HEK293 (cell line): ENCODE measurements at regions not wholly inside any gene's neighbourhood (a gene's known extent, or its start where the extent isn't known, plus 50 kb on each side); places are given as distances from the start of the nearest gene placed in this dataset.

Experiments
- CTCF ChIA-PET: fragments of 350-600 bp; formaldehyde crosslinking; extraction: SDS; loops from one replicate; lab custom pipeline; 2021; ENCODE audit warnings: antibody characterized with exemption; lab: Yijun Ruan, JAX
- POLR2A ChIA-PET: fragments of 300-600 bp; formaldehyde crosslinking; extraction: SDS; loops from one replicate; lab custom pipeline; 2020; ENCODE audit warnings: antibody characterized with exemption, inconsistent platforms; lab: Yijun Ruan, JAX
- H3K27ac ChIP-seq: fragments of 200-500 bp; sonication (Bioruptor generic); 2 replicates; pipeline ENCODE4 v1.5.1; 2014; ENCODE audit warnings: low read depth, low read length, control low read depth, inconsistent platforms; ENCODE audit errors: extremely low read depth
- H3K36me3 ChIP-seq, 2 experiments: fragments of 200-500 bp in 1 of 2; sonication (Bioruptor generic) in 1 of 2; 1 replicate in 1 of 2; 2 replicates in 1 of 2; pipeline ENCODE4 v1.5.1; 2014 to 2017; ENCODE audit warnings: inconsistent platforms in 2 of 2, low read length in 2 of 2; ENCODE audit not compliant: control insufficient read depth in 2 of 2, insufficient read depth in 1 of 2
- H3K4me1 ChIP-seq: fragments of 200-500 bp; sonication (Bioruptor generic); 2 replicates; pipeline ENCODE4 v1.5.1; 2014; ENCODE audit warnings: mild to moderate bottlenecking, low read length, inconsistent platforms; ENCODE audit not compliant: control insufficient read depth, insufficient read depth
- H3K4me3 ChIP-seq: 2 replicates; pipeline ENCODE4 v1.5.1; 2011; ENCODE audit warnings: low read depth, mild to moderate bottlenecking, control low read depth, low read length, moderate library complexity
- H3K9me3 ChIP-seq: fragments of 200-500 bp; sonication (Bioruptor generic); 2 replicates; pipeline ENCODE4 v1.5.1; 2014; ENCODE audit warnings: low read depth, low read length, inconsistent platforms; ENCODE audit not compliant: control insufficient read depth, insufficient read depth
- HOXC10 ChIP-seq: sonication (generic); formaldehyde crosslinking; IDR thresholded peaks from 2 replicates; pipeline ENCODE4 v1.8.1; 2023; ENCODE audit warnings: mild to moderate bottlenecking, missing genetic modification reagents
- MEIS1 ChIP-seq: sonication (generic); formaldehyde crosslinking; IDR thresholded peaks from 2 replicates; pipeline ENCODE4 v1.8.1; 2022; ENCODE audit warnings: missing genetic modification reagents, mild to moderate bottlenecking, borderline replicate concordance
- PRDM6 ChIP-seq: fragments of 450-650 bp; formaldehyde crosslinking; IDR thresholded peaks from 2 replicates; pipeline ENCODE4 v1.5.1; 2017; ENCODE audit warnings: missing biosample characterization, missing genetic modification characterization
- SCRT1 ChIP-seq: fragments of 450-650 bp; formaldehyde crosslinking; IDR thresholded peaks from 2 replicates; pipeline ENCODE4 v1.5.1; 2016; ENCODE audit warnings: missing biosample characterization, missing genetic modification characterization, borderline replicate concordance
- SP7 ChIP-seq: fragments of 450-650 bp; formaldehyde crosslinking; IDR thresholded peaks from 2 replicates; pipeline ENCODE4 v1.5.1; 2016; ENCODE audit warnings: missing biosample characterization, missing genetic modification characterization
- TRIM28 ChIP-seq: IDR thresholded peaks from 2 replicates; pipeline ENCODE4 v1.6.1; 2011; ENCODE audit warnings: low read length, control low read depth, borderline replicate concordance
- ZBTB44 ChIP-seq: fragments of 450-650 bp; IDR thresholded peaks from 2 replicates; pipeline ENCODE4 v1.5.1; 2018; ENCODE audit warnings: missing biosample characterization, mild to moderate bottlenecking, missing genetic modification characterization
- ZBTB8A ChIP-seq: fragments of 450-650 bp; formaldehyde crosslinking; IDR thresholded peaks from 2 replicates; pipeline ENCODE4 v1.5.1; 2016; ENCODE audit warnings: missing biosample characterization, missing genetic modification characterization
- ZNF140 ChIP-seq: fragments of 450-650 bp; formaldehyde crosslinking; IDR thresholded peaks from 2 replicates; pipeline ENCODE4 v1.5.1; 2016; ENCODE audit warnings: missing biosample characterization, missing genetic modification characterization
- ZNF157 ChIP-seq: fragments of 450-650 bp; formaldehyde crosslinking; IDR thresholded peaks from 2 replicates; pipeline ENCODE4 v1.5.1; 2016; ENCODE audit warnings: missing biosample characterization, missing genetic modification characterization
- ZNF169 ChIP-seq: fragments of 450-650 bp; formaldehyde crosslinking; IDR thresholded peaks from 2 replicates; pipeline ENCODE4 v1.5.1; 2016; ENCODE audit warnings: missing biosample characterization, missing genetic modification characterization
- ZNF174 ChIP-seq: fragments of 450-650 bp; formaldehyde crosslinking; IDR thresholded peaks from 2 replicates; pipeline ENCODE4 v1.5.0; 2017; ENCODE audit warnings: missing biosample characterization, mild to moderate bottlenecking, missing genetic modification characterization
- ZNF398 ChIP-seq: fragments of 450-650 bp; formaldehyde crosslinking; IDR thresholded peaks from 2 replicates; pipeline ENCODE4 v1.5.1; 2017; ENCODE audit warnings: missing biosample characterization, missing genetic modification characterization
- ZNF423 ChIP-seq: fragments of 450-650 bp; formaldehyde crosslinking; IDR thresholded peaks from 2 replicates; pipeline ENCODE4 v1.5.1; 2016; ENCODE audit warnings: missing biosample characterization, missing genetic modification characterization
- ZNF488 ChIP-seq: fragments of 450-650 bp; formaldehyde crosslinking; IDR thresholded peaks from 2 replicates; pipeline ENCODE4 v1.5.1; 2016; ENCODE audit warnings: missing biosample characterization, missing genetic modification characterization
- ZNF548 ChIP-seq: fragments of 450-650 bp; formaldehyde crosslinking; IDR thresholded peaks from 2 replicates; pipeline ENCODE4 v1.5.1; 2016; ENCODE audit warnings: missing biosample characterization, missing genetic modification characterization
- ZNF600 ChIP-seq: fragments of 450-650 bp; formaldehyde crosslinking; IDR thresholded peaks from 2 replicates; pipeline ENCODE4 v1.5.1; 2016; ENCODE audit warnings: missing biosample characterization, missing genetic modification characterization
- ZNF707 ChIP-seq: fragments of 450-650 bp; formaldehyde crosslinking; IDR thresholded peaks from 2 replicates; pipeline ENCODE4 v1.5.1; 2016; ENCODE audit warnings: missing biosample characterization, missing genetic modification characterization
- ZNF792 ChIP-seq: fragments of 450-650 bp; formaldehyde crosslinking; IDR thresholded peaks from 2 replicates; pipeline ENCODE4 v1.5.1; 2016; ENCODE audit warnings: missing biosample characterization, missing genetic modification characterization
- TF ChIP-seq, protein P1 (sequence below): fragments of 450-650 bp; formaldehyde crosslinking; IDR thresholded peaks from 2 replicates; pipeline ENCODE4 v1.5.1; 2017; ENCODE audit warnings: missing biosample characterization, missing genetic modification characterization
- TF ChIP-seq, protein P2 (sequence below): fragments of 450-650 bp; formaldehyde crosslinking; IDR thresholded peaks from 2 replicates; pipeline ENCODE4 v1.5.1; 2016; ENCODE audit warnings: missing biosample characterization, missing genetic modification characterization
- TF ChIP-seq, protein P3 (sequence below): IDR thresholded peaks from 2 replicates; pipeline ENCODE4 v1.6.1; 2011; ENCODE audit warnings: mild to moderate bottlenecking, low read depth, low read length, borderline replicate concordance
- TF ChIP-seq, protein P4 (sequence below): fragments of 450-650 bp; formaldehyde crosslinking; IDR thresholded peaks from 2 replicates; pipeline ENCODE4 v1.5.1; 2016; ENCODE audit warnings: missing biosample characterization, missing genetic modification characterization

DNA sequence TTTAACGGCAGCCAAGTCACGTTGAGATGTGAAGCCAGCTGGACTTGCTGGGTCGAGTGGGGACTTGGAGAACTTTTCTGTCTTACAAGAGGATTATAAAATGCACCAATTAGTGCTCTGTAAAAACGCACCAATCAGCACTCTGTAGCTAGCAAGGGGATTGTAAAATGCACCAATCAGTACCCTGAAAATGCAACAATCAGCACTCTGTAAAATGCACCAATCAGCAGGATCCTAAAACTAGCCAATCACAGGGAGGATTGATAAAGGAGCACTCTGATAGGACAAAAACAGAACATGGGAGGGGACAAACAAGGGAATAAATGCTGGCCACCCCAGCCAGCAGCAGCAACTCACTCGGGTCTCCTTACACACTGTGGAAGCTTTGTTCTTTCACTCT lies 337.6 kb upstream of the SLITRK5 start:
- ChIA-PET CTCF (no interaction called here), POLR2A (no interaction called here)
- no peaks in the 10 kb centered on the region for H3K36me3 ChIP-seq
- no peaks in the 10 kb centered on the region for H3K4me1 ChIP-seq
- no peaks in the 10 kb centered on the region for H3K9me3 ChIP-seq
- H3K4me3 ChIP-seq = no peak overlapping the region
- no peak for TF ChIP-seq SCRT1
- no peak for TF ChIP-seq ZNF792 (tag by site-specific recombination)
- no peak for TF ChIP-seq ZNF488 (tag by site-specific recombination)
- no peak for TF ChIP-seq ZBTB8A (tag by site-specific recombination)
- no peak for TF ChIP-seq SP7 (tag by site-specific recombination)
- TF ChIP-seq ZNF398 (tag by site-specific recombination) = no peak
- no peak for TF ChIP-seq ZNF548 (tag by site-specific recombination)
- TF ChIP-seq ZNF140 (tag by site-specific recombination) = no peak
- TF ChIP-seq TRIM28 = no peak
- TF ChIP-seq MEIS1 = no peak
- TF ChIP-seq PRDM6 (tag by site-specific recombination) = no peak
- TF ChIP-seq HOXC10 = no peak
- TF ChIP-seq ZNF174 = no peak
- H3K27ac ChIP-seq = no peak overlapping the region

GRCh38 chr13:87334176-87334575 lies 337.0 kb upstream of the SLITRK5 start:
- Histone ChIP-seq H3K36me3 (no peaks in the 10 kb centered on the region), H3K4me3 (no peak overlapping the region), H3K4me1 (no peaks in the 10 kb centered on the region), H3K27ac (no peak overlapping the region), H3K9me3 (no peaks in the 10 kb centered on the region)
- ChIA-PET POLR2A (no interaction called here), CTCF (no interaction called here)
- TF ChIP-seq ZNF423 (tag by site-specific recombination) (no peak), ZNF157 (no peak), ZNF600 (tag by site-specific recombination) (no peak), ZNF169 (tag by site-specific recombination) (no peak), ZBTB44 (tag by site-specific recombination) (no peak), ZNF707 (tag by site-specific recombination) (no peak)
- TF ChIP-seq, protein P1, sequence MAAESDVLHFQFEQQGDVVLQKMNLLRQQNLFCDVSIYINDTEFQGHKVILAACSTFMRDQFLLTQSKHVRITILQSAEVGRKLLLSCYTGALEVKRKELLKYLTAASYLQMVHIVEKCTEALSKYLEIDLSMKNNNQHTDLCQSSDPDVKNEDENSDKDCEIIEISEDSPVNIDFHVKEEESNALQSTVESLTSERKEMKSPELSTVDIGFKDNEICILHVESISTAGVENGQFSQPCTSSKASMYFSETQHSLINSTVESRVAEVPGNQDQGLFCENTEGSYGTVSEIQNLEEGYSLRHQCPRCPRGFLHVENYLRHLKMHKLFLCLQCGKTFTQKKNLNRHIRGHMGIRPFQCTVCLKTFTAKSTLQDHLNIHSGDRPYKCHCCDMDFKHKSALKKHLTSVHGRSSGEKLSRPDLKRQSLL (tag by site-specific recombination) = no peak
- TF ChIP-seq, protein P2, sequence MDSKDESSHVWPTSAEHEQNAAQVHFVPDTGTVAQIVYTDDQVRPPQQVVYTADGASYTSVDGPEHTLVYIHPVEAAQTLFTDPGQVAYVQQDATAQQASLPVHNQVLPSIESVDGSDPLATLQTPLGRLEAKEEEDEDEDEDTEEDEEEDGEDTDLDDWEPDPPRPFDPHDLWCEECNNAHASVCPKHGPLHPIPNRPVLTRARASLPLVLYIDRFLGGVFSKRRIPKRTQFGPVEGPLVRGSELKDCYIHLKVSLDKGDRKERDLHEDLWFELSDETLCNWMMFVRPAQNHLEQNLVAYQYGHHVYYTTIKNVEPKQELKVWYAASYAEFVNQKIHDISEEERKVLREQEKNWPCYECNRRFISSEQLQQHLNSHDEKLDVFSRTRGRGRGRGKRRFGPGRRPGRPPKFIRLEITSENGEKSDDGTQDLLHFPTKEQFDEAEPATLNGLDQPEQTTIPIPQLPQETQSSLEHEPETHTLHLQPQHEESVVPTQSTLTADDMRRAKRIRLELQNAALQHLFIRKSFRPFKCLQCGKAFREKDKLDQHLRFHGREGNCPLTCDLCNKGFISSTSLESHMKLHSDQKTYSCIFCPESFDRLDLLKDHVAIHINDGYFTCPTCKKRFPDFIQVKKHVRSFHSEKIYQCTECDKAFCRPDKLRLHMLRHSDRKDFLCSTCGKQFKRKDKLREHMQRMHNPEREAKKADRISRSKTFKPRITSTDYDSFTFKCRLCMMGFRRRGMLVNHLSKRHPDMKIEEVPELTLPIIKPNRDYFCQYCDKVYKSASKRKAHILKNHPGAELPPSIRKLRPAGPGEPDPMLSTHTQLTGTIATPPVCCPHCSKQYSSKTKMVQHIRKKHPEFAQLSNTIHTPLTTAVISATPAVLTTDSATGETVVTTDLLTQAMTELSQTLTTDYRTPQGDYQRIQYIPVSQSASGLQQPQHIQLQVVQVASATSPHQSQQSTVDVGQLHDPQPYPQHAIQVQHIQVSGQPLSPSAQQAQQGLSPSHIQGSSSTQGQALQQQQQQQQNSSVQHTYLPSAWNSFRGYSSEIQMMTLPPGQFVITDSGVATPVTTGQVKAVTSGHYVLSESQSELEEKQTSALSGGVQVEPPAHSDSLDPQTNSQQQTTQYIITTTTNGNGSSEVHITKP (tag by site-specific recombination) = no peak
- TF ChIP-seq, protein P3, sequence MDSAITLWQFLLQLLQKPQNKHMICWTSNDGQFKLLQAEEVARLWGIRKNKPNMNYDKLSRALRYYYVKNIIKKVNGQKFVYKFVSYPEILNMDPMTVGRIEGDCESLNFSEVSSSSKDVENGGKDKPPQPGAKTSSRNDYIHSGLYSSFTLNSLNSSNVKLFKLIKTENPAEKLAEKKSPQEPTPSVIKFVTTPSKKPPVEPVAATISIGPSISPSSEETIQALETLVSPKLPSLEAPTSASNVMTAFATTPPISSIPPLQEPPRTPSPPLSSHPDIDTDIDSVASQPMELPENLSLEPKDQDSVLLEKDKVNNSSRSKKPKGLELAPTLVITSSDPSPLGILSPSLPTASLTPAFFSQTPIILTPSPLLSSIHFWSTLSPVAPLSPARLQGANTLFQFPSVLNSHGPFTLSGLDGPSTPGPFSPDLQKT = no peak
- TF ChIP-seq, protein P4, sequence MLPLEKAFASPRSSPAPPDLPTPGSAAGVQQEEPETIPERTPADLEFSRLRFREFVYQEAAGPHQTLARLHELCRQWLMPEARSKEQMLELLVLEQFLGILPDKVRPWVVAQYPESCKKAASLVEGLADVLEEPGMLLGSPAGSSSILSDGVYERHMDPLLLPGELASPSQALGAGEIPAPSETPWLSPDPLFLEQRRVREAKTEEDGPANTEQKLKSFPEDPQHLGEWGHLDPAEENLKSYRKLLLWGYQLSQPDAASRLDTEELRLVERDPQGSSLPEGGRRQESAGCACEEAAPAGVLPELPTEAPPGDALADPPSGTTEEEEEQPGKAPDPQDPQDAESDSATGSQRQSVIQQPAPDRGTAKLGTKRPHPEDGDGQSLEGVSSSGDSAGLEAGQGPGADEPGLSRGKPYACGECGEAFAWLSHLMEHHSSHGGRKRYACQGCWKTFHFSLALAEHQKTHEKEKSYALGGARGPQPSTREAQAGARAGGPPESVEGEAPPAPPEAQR (tag by site-specific recombination) = no peak
